Middle frontal gyrus (tissue), 1 donor: ENCODE measurements at regions not wholly inside any gene's neighbourhood (a gene's known extent, or its start where the extent isn't known, plus 50 kb on each side); places are given as distances from the start of the nearest gene placed in this dataset.

Experiments used
- DNase-seq: peaks from one replicate; pipeline ENCODE4 v3.0.0-alpha.2; 2015; ENCODE audit warnings: low spot score; ENCODE audit errors: extremely low spot score

- no peak for DNase-seq
Measured at GRCh38 chr2:16125614-16126516, 185.5 kb downstream of the MYCN start.

- DNase-seq: no peak
Measured at GRCh38 chr2:16124881-16125613, 184.7 kb downstream of the MYCN start.

DNA sequence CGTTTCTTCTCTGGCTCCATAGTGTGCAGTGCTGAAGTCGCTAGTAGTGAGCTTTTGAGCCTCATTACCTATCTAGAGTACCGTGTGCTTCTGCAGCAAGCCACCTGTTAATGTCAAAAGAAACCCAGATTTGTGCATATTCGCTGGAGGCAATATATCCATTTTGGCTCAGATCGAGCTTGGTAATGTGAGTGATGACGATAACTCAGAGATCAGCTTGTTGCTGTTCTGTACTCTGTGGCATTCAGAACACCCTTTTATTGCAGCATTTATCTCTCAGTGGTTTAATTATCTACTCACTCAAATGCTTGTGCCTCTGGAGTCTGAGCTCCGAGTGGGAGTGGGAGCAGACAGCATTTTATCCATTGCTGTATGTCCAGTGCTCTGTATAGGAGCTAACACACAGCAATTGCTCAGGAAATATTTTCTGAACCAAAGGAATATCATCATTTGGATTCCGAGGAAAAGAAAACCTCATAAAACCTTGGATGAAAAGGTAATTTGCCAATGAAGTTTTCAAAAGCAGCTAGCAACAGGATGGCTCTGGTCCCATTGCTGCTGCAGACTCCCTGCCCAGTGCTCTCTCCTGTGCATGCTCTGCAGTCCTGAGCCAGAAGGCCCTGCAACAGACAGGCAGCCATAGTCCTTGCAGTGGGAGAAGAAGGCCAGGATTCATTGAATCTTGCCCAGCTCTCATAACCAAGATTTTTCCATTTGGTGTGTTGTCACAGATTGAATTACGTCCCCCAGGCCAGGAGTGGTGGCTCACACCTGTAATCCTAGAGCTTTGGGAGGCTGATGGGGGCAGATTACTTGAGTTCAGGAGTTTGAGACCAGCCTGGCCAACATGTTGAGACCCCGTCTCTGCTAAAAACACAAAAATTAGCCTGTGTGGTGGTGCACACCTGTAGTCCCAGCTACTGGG is 183.8 kb downstream of the MYCN start:
- no peak for DNase-seq

- DNase-seq: no peak
Measured at GRCh38 chr2:16123421-16123820, 183.1 kb downstream of the MYCN start.

- DNase-seq: no peak
Measured at GRCh38 chr2:16122556-16122955, 182.2 kb downstream of the MYCN start.

DNA sequence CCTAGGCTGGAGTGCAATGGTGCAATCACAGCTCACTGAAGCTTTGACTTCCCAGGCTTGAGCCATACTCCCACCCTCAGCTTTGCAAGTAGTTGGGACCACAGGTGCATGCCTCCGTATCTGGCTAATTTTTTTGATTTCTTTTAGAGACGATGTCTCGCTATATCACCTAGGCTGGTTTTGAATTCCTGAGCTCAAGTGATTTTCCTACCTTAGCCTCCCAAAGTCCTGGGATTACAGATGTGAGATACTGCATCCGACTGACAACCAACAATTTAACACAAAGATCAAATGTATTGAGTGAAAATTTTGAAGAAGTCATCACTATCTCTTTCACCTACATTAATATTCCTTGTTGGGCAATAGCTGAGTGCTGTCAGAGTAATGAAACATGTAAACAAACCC is 181.6 kb downstream of the MYCN start:
- no peak for DNase-seq

GRCh38 chr2:16121231-16121985 is 181.1 kb downstream of the MYCN start:
- DNase-seq: no peak

- DNase-seq: no peak
Measured at GRCh38 chr2:16120591-16121180, 180.3 kb downstream of the MYCN start.

DNA sequence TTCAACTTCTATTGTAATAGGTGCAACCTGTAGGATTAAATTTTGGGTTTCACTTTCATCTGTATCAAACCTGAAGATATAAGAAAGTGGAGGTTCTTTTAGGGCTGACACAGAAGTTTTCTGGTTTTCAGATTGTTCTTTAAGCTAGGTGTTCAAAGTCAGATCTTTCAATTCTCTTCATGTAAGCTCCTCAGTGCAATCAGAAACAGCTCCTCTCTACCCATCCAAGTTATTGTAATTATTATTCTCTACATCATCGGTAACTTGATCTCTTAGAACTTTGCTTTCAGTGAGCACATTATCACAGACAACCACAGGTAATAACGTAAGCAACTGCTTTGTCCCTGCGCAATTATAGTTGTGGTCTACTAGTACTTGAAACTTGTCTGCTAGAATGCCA is 179.4 kb downstream of the MYCN start:
- no peak for DNase-seq

DNA sequence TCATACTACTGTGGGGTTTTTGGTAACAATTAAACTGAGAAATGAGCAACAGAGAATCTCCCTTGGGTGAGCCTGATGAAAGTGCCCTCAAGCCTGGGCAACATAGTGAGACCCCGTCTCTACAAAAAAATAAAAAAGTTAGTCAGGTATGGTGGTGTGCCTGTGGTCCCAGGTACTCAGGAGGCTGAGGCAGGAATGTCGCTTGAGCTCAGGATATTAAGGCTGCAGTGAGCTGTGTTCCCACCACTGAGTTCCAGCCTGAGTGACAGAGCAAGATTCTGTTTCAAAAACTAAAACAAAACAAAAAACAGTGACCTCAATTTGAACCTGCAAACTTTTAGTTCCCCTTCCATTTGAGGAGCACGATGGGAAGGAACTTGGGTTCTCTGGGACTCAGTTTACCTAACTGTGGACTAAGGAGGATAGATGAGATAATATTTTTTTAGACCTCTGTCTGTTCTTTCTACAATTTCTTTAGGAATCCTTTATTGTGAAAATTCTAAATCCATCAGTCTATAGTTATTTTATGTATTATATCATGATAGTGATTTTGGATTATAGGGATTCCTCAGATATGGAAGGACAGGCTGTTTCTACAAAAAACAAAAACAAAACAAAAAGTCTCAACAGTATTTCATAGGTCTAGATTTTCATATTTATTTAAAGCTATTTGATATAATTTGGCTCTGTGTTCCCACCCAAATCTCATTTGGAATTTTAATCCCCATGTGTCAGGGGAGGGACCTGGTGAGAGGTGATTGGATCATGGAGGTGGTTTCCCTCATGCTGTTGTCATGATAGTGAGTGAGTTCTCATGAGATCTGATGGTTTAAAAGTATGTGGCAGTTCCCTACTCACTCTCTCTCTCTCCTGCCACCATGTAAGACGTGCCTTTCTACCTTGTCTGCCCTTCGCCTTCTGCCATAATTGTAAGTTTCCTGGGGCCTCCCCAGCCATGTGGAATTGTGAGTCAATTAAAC is 178.6 kb downstream of the MYCN start:
- DNase-seq: no peak

DNA sequence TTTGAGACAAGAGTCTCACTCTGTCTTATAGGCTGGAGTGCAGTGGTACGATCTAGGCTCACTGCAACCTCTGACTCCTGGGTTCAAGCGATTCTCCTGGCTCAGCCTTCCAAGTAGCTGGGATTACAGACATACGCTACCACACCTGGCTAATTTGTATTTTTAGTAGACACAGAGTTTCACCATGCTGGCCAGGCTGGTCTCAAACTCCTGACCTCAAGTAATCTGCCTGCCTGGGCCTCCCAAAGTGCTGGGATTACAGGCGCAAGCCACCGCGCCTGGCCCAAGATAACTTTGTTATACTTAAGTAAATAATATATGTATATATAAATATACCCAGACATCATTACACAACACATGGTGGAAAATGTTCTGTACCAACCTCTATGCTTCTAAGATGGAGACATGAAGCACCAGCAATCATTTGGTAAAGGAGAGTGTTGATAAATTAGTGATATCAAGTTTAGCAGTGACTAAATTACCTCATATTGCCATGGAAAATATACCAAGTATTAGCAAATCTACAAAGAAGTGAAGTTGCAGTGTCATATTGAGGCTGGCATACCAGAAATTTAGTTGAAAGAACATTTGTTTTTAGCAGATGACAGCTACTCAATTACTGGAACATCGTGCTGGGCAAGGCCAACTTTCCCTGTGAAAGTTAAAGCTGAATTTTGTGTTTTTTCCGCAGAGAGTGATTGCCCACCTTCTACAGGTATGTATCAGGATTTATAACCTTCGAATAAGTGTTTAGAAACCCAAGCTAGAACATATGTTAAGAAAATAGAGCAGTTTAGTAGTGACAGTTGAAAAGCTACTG is 177.7 kb downstream of the MYCN start:
- no peak for DNase-seq

DNA sequence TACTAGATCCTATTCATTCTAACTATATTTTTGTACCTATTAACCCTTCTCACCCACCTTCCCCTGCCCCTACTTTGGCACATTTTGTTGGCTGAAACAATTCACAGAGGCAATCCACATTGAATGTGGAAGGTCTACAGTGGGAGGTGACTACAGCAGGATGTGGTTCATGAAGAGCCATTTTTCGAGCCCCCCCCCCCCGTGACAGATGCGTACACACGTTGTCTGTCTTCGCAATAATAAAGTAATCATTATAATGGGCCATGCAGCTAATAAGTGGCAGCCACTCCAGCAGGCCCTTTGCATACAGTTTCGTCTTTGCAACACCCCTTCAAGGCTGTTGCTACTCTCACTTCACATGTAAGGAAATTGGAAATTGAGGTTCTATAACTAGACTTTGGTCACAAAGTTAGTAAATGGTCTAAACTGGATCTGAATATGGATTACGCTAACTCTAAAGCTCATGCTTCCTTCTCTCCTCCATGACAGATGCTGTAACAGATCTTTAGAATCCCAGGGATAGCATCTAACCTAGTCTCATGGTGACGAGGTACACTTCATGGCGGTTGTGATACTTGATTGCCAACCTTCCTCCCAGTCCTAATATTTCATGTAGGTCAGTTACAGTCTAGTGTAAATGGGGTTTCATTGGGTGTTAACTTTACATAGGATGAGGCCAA is 176.8 kb downstream of the MYCN start:
- no peak for DNase-seq

DNA sequence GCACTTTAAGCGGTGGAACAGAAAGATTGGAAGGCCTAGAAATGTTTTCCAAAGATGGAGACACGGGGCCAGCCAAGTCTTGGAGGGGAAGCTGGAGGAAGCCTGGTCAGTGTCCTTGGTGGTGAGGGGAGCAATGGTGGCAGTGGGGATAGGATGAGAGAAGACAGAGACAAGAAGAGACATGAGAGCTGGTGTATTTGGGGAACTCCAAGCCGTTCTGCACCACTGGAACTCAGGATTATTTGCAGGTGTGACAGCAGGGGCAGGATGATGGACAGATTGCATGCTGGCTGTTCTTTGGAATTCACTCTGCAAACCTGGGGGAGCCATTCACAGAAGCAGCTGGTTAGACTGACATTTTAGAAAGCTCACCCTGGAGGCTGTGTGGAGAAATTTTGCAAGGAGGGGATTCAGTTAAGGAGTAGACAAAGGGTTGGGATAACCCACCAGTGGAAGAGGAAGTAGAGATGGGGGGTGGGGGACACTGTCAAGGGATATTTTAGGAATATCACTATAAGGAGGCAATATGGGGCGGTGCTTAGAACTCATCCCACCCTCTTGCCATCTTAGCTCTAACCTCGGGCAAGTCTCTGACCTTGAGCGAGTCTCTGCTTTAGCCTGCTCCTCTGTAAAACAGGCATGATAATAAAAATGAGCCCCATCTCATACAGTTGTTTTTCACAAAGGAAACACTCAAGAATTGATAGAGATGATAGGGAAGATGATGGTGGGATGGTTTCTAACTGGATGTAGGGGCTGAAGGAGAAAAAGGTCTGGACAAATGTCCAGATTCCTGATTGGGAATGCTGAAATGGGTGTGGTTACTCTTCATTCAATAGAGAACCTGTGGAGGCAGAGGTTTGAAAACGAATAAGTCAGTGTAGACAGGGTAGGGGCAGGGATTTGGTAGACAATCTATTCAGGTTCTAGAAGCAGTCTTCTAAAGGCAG is 175.8 kb downstream of the MYCN start:
- DNase-seq: no peak

DNA sequence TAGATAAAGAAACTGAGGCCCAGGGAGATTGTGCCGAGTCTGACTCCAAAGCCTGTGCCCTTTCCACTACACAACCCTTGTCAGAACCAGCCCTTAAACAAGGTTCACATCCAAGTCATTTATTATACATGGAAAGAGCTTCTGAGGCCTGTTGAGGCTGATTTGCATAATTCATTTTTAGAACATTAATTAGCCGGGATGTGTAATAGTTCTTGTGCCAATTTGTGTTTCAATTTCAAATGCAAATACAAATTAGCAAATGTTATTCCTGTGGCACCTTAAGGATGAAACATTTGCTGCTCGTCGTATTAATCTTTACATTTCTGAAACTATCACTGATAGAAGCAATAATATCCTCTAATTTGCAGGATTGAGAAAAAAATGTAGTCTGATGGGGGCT is 174.9 kb downstream of the MYCN start:
- no peak for DNase-seq

- no peak for DNase-seq
Measured at GRCh38 chr2:16114836-16115235, 174.5 kb downstream of the MYCN start.

DNA sequence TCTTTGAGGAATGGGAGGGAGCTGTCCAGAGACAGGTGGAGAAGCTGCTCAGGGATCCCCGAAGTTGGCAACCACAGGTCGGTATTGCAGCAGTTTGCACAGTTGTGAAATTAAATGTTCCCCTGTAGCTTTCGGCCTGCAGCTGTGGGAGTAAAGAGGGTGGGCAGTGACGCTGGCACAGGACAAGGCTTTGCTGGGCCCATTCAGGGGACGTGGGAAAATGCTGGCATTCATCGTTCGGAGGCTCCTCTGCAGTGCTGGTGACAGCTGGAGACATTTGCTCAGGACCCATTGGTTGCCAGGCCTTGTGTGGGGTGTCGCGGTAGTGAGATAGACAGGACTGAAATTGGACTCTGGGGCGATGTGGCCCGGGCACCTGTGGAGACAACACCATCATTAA is 173.7 kb downstream of the MYCN start:
- no peak for DNase-seq

DNA sequence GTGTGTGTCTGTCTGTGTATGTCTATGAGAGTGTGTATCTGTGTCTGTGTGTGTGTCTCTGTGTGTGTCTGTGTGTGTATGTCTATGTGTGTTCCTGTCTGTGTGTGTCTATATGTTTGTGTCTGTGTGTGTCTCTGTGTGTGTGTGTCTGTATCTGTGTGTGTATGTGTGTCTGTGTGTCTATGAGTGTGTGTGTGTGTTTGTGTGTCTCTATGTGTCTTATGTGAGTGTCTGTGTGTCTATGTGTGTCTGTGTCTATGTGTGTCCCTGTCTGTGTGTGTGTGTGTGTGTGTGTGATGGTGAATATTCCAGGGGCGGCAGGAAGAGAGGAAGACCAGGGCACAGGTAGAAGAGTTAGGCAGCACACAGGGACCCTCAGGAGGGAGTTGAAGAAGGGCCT is 173.2 kb downstream of the MYCN start:
- DNase-seq: no peak
